ENCODE measurements at regions not wholly inside any gene's neighbourhood (a gene's known extent, or its start where the extent isn't known, plus 50 kb on each side); places are given as distances from the start of the nearest gene placed in this dataset.

DNA sequence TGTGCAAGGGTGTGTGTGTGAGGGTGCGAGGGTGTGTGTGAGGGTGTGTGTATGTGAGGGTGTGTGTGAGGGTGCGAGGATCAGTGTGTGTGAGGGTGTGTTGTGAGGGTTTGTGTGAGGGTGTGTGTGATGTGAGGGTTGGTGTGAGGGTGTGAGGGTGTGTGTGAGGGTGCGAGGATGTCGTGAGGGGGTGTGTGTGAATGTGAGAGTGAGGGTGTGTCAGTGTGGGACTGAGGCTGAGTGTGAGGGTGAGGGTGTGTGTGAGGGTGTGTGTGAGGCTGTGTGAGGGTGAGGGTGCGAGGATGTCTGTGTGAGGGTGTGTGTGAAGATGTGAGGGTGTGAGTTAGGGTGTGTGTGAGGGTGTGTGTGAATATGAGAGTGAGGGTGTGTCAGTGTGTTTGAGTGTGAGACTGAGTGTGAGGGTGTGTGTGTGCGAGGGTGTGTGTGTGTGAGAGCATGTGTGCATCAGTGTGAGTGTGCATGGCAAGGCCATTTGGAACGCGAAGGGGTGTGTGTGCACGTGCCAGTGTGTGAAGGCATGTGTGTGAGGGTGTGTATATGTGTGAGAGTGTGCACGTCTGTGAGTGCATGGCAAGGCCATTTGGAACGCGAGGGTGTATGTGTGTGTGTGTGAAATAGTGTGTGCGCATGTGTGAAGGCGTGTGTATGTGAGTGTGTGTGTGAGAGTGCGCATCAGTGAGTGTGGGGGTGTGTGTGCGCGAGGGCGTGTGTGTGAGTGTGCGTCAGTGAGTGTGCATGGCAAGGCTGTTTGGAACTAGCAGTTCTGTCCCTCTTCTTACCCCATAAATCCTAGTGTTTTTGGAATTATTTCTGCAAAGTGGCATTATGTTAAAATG lies 69.8 kb downstream of the RGS12 start:
- Histone ChIP-seq H3K27ac (replicated peaks in 1 of 4) (no peak overlapping the region), H3K4me3 (no peak overlapping the region), H3K9me3 (no peaks in the 10 kb centered on the region), H3K4me1 (no peaks in the 10 kb centered on the region), H3K27me3 (no peaks in the 10 kb centered on the region), H3K36me3 (no peaks in the 10 kb centered on the region)
- peak; percentile 37 for DNase-seq (ENCODE audit: extremely low spot score)
- WGBS, result 95% methylated on average over 19 of the region's 19 CpGs
- intact Hi-C loops (cut with DNase I), result no loop called here
- TF ChIP-seq, protein P1, sequence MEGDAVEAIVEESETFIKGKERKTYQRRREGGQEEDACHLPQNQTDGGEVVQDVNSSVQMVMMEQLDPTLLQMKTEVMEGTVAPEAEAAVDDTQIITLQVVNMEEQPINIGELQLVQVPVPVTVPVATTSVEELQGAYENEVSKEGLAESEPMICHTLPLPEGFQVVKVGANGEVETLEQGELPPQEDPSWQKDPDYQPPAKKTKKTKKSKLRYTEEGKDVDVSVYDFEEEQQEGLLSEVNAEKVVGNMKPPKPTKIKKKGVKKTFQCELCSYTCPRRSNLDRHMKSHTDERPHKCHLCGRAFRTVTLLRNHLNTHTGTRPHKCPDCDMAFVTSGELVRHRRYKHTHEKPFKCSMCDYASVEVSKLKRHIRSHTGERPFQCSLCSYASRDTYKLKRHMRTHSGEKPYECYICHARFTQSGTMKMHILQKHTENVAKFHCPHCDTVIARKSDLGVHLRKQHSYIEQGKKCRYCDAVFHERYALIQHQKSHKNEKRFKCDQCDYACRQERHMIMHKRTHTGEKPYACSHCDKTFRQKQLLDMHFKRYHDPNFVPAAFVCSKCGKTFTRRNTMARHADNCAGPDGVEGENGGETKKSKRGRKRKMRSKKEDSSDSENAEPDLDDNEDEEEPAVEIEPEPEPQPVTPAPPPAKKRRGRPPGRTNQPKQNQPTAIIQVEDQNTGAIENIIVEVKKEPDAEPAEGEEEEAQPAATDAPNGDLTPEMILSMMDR (IDR thresholded peaks at IDR 0.05), result no peak
- TF ChIP-seq POLR2AphosphoS5 (IDR thresholded peaks at IDR 0.05), result no peak
- no peak for TF ChIP-seq POLR2A (IDR thresholded peaks at IDR 0.05; ENCODE audit: low read depth)
- TF ChIP-seq EP300 (IDR thresholded peaks at IDR 0.05), result no peak

DNA sequence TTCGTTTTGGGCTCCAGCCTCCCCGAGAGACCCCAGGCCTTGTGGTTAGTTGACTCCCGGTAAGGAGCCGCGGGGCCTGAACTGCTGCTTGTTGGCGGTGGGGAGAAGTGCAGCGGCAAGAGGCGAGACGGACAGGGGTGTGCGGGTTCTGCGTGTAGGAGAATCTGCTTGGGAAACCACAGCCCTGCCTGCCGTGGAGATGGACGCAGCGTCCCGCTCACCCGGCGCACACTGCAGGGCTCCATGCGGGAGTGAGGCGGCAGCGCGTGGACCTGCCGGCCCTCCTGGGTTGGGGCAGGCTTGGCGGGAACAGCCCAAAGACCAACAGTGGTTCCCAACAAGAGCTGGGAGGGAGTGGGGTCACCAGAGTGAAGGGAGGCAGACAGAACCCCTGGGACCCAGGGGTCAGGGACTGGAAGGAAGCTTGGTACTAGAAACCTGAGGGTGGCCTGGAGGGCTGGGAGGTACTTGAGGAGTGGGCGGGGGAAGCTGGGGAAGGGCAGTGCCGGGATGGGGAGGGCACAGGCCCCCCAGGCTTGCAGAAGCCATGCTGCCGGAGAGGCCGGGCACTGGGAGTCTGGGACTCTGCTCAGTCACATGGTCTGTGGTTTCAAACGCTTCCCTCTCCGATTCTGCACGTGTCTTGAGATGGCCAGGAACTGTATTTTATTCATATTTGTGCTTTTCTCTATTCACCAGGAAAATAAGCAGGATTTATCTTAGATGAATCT lies 70.8 kb downstream of the RGS12 start:
- TF ChIP-seq EP300 (IDR thresholded peaks at IDR 0.05) (no peak), POLR2AphosphoS5 (IDR thresholded peaks at IDR 0.05) (no peak), POLR2A (IDR thresholded peaks at IDR 0.05; ENCODE audit: low read depth) (no peak)
- TF ChIP-seq, protein P1 (IDR thresholded peaks at IDR 0.05), result no peak
- 93% methylated on average over 30 of the region's 30 CpGs for WGBS
- Histone ChIP-seq H3K9me3 (no peaks in the 10 kb centered on the region), H3K27ac (replicated peaks in 1 of 4) (no peak overlapping the region), H3K4me1 (peaks cover 0 to under 1% (median under 1%) of the 10 kb centered on the region in 4 donors), H3K4me3 (no peak overlapping the region), H3K27me3 (no peaks in the 10 kb centered on the region), H3K36me3 (no peaks in the 10 kb centered on the region)
- intact Hi-C loops (cut with DNase I), result no loop called here
- DNase-seq (ENCODE audit: extremely low spot score), result no peak

DNA sequence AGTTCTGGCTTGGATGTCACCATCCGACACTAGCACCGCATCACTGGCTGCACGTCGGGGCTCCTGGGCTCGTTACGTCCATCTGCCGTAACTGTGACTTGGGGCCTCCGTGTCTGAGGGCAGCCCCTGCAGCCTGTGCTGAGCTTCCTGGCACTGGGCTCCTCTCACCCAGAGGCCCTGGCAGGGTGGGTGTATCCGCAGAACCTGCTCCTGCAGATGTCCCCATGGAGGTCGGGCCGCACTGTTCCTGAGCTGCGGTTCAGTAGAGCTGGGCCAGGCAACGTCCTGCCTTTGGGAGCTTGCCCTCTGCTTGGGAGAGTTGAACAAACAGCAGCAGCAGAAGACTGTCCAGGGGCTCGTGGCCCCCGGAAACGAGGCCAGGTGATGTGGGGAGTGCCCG lies 71.4 kb downstream of the RGS12 start:
- H3K4me1 ChIP-seq, result peaks cover 5 to 7% (median 6%) of the 10 kb centered on the region in 4 donors
- H3K27ac ChIP-seq (replicated peaks in 1 of 4), result no peak overlapping the region
- intact Hi-C loops (cut with DNase I), result no loop called here
- H3K4me3 ChIP-seq, result no peak overlapping the region
- TF ChIP-seq POLR2AphosphoS5 (IDR thresholded peaks at IDR 0.05) (no peak), EP300 (IDR thresholded peaks at IDR 0.05) (no peak), POLR2A (IDR thresholded peaks at IDR 0.05; ENCODE audit: low read depth) (no peak)
- TF ChIP-seq, protein P1 (IDR thresholded peaks at IDR 0.05), result no peak
- H3K9me3 ChIP-seq, result no peaks in the 10 kb centered on the region
- 92% methylated on average over 17 of the region's 17 CpGs for WGBS
- no peaks in the 10 kb centered on the region for H3K36me3 ChIP-seq
- no peak for DNase-seq (ENCODE audit: extremely low spot score)
- no peaks in the 10 kb centered on the region for H3K27me3 ChIP-seq

DNA sequence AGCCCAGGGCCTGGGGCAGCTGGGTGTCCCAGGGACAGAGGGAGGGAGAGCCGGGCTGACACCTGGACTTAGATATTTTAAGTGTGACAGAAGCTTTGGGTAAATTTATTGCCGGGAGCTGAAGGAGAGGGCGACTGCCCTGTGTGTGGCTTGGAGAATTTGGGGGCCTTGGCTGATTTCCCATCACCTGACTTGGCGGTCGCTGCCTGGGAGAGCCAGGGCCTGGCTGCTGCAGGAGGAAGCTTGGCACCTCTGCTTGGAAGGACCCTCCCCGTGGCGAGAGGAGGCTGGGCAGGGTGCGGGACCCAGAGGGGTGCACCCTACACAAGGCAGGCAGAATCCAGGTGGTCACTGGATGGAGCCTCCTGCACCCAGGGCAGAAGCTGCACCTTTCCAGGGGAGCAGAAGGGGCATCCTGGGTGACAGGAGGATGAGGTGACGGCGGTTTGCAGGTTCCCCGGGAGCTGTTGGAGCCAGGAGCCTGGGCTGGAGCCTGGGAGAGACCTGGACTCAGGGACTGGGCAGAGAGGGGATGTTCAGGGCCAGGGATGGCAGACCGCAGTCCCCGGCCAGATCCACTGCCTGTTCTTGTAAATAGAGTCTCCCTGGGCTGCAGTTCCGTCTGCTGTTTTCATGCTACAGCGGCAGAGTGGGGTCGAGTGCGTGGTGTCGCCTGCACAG lies 72.0 kb downstream of the RGS12 start:
- Histone ChIP-seq H3K36me3 (no peaks in the 10 kb centered on the region), H3K27ac (replicated peaks in 1 of 4) (no peak overlapping the region), H3K27me3 (no peaks in the 10 kb centered on the region), H3K4me3 (no peak overlapping the region), H3K9me3 (no peaks in the 10 kb centered on the region), H3K4me1 (peaks cover 11 to 12% (median 12%) of the 10 kb centered on the region in 4 donors)
- 91% methylated on average over 15 of the region's 18 CpGs for WGBS
- peak; percentile 84 for DNase-seq (ENCODE audit: extremely low spot score)
- intact Hi-C loops (cut with DNase I), result no loop called here
- TF ChIP-seq POLR2A (IDR thresholded peaks at IDR 0.05; ENCODE audit: low read depth), result no peak
- no peak for TF ChIP-seq EP300 (IDR thresholded peaks at IDR 0.05)
- TF ChIP-seq, protein P1 (IDR thresholded peaks at IDR 0.05), result no peak
- no peak for TF ChIP-seq POLR2AphosphoS5 (IDR thresholded peaks at IDR 0.05)
